GM23248 (cell line): ENCODE measurements at regions not wholly inside any gene's neighbourhood (a gene's known extent, or its start where the extent isn't known, plus 50 kb on each side); places are given as distances from the start of the nearest gene placed in this dataset.

Experiments used
- EZH2 ChIP-seq: fragments of 200-600 bp; sonication (generic); IDR thresholded peaks from 2 replicates; pipeline ENCODE4 v1.6.1; 2018; ENCODE audit warnings: antibody characterized with exemption, mild to moderate bottlenecking; ENCODE audit not compliant: insufficient read depth, poor library complexity, severe bottlenecking
- EZH2phosphoT487 ChIP-seq: fragments of 200-600 bp; sonication (generic); IDR thresholded peaks from 2 replicates; pipeline ENCODE4 v1.6.1; 2018; ENCODE audit warnings: antibody characterized with exemption, moderate library complexity, mild to moderate bottlenecking, low read depth; ENCODE audit not compliant: insufficient read depth

DNA sequence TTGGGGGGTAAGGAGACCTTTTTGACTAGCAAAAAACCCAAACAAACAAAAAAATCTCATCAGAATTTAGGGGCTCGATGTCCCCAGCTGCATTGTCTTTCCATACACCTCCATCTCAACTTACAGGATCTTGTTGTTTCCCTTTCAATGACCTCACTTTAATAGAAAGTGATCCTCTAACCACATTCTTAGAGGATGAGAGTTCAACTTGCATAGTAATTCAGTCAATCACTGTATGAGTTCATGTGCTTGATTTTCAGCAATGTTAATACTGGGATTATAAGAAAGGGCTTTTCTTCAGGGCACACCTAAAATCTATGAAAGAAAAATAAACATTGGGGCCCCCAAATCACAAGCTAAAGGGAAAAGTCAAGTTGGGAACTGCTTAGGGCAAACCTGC lies 1512.0 kb downstream of the SLITRK1 start:
- no peak for TF ChIP-seq EZH2
- TF ChIP-seq EZH2phosphoT487 = no peak
